Ovary (tissue), 7 donors: ENCODE measurements at regions not wholly inside any gene's neighbourhood (a gene's known extent, or its start where the extent isn't known, plus 50 kb on each side); places are given as distances from the start of the nearest gene placed in this dataset.

Experiments used
- DNase-seq, 5 donors: peaks; one replicate each; pipeline ENCODE4 v3.0.0-alpha.2; 2019 to 2020
- H3K27ac ChIP-seq, 2 donors: fragments of 200-600 bp; one replicate each; pipeline versions ENCODE4 v1.5.1 to v1.8.0; 2019 to 2022
- H3K27me3 ChIP-seq: fragments of 200-600 bp; one replicate; pipeline ENCODE4 v1.8.0; 2022
- H3K36me3 ChIP-seq: fragments of 200-600 bp; sonication (generic); one replicate; pipeline ENCODE4 v1.5.1; 2019
- H3K4me1 ChIP-seq: one replicate; pipeline ENCODE4 v1.8.1; 2013; ENCODE audit warnings: mild to moderate bottlenecking, moderate library complexity; ENCODE audit not compliant: insufficient read depth
- H3K4me3 ChIP-seq: fragments of 200-600 bp; sonication (generic); one replicate; pipeline ENCODE4 v1.5.1; 2017
- H3K9me3 ChIP-seq, 2 donors: fragments of 200-600 bp in 1 of 2; sonication (generic) in 1 of 2; one replicate each; pipeline versions ENCODE4 v1.5.1 to v1.8.1; 2013 to 2019; ENCODE audit warnings: mild to moderate bottlenecking in 1 of 2, moderate library complexity in 1 of 2
- EP300 ChIP-seq: sonication (generic); formaldehyde crosslinking; IDR thresholded peaks from one replicate; pipeline ENCODE4 v1.6.1; 2017; ENCODE audit warnings: antibody characterized with exemption
- POLR2A ChIP-seq: fragments of 450-650 bp; IDR thresholded peaks from one replicate; pipeline ENCODE4 v1.6.1; 2017; ENCODE audit warnings: antibody characterized with exemption, mild to moderate bottlenecking, moderate library complexity
- WGBS, 3 donors: extraction: QIAGEN DNeasy Blood & Tissue Kit in 1 of 3; methylation state at CpG; one replicate each; pipeline versions ENCODE4 v1.1.5 to v1.1.7; 2013 to 2017; 5-methylcytosine and 5-hydroxymethylcytosine counted together
- intact Hi-C, 4 donors: fragments of 100-400 bp; cut with DNase I; formaldehyde crosslinking; loops; one replicate each; pipeline versions ENCODE4 v1.11.0 to v1.15.1; 2022 to 2023
- TF ChIP-seq, protein P1 (sequence below), 3 donors: fragments of 450-650 bp in 2 of 3; fragments of 200-600 bp in 1 of 3; IDR thresholded peaks; one replicate each; pipeline versions ENCODE4 v1.5.1 to v1.8.0; 2016 to 2022; ENCODE audit warnings: antibody characterized with exemption in 3 of 3, mild to moderate bottlenecking in 1 of 3
- donor health status: DM: no; HTN: no; CAD: no; lungs with moderate emphysema.
- donor health status: DM: no; HTN: no; CAD: no.
- donor health status: Bipolar disorder and iron deficiency.
- donor health status: DM: no; HTN: no; CAD: no.
- donor health status: DM: yes; HTN: yes; CAD: no.

GRCh38 chr2:39515273-39515896, 78.3 kb upstream of the MAP4K3 start:
- no peak overlapping the region for H3K4me3 ChIP-seq
- intact Hi-C loops, result loop anchor here in 2 of 4 donors (10.0 kb wide), 2 partner anchors 81 to 131 kb away; partner anchors contain the start of gene MAP4K3 (in 1 of the 2)
- DNase-seq, result no peak
- H3K36me3 ChIP-seq, result no peaks in the 10 kb centered on the region
- no peaks in the 10 kb centered on the region for H3K9me3 ChIP-seq
- H3K4me1 ChIP-seq, result peaks cover 11% of the 10 kb centered on the region
- H3K27ac ChIP-seq, result no peak overlapping the region
- WGBS, 3 donors, result 80 to 89% (median 86%) methylated on average over 9 of the region's 9 CpGs
- TF ChIP-seq, protein P1, sequence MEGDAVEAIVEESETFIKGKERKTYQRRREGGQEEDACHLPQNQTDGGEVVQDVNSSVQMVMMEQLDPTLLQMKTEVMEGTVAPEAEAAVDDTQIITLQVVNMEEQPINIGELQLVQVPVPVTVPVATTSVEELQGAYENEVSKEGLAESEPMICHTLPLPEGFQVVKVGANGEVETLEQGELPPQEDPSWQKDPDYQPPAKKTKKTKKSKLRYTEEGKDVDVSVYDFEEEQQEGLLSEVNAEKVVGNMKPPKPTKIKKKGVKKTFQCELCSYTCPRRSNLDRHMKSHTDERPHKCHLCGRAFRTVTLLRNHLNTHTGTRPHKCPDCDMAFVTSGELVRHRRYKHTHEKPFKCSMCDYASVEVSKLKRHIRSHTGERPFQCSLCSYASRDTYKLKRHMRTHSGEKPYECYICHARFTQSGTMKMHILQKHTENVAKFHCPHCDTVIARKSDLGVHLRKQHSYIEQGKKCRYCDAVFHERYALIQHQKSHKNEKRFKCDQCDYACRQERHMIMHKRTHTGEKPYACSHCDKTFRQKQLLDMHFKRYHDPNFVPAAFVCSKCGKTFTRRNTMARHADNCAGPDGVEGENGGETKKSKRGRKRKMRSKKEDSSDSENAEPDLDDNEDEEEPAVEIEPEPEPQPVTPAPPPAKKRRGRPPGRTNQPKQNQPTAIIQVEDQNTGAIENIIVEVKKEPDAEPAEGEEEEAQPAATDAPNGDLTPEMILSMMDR (IDR thresholded peaks at IDR 0.05), result no peak
- H3K27me3 ChIP-seq, result no peaks in the 10 kb centered on the region

DNA sequence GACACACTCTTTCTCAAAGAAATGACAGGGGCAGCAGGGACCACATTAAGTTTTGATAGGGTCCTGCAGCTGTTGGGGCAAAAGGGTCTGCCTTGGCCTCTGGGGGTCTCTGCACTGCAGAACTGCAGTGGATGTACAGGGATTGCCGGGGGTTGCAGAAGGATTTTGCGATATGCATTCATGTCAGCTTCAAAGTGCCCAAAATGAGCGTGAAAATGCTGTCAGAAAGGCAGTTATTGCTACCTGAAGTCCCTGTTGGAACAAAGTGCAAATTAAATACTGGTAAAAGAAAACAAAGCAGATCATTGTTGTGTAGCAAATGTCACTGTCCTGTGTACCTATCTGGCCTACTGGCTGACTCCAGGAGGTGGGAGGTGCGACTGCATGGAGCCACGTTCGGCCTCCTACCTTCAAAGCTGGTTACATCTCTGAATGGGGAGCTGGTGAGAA, 78.8 kb upstream of the MAP4K3 start:
- no peaks in the 10 kb centered on the region for H3K9me3 ChIP-seq
- H3K36me3 ChIP-seq, result no peaks in the 10 kb centered on the region
- intact Hi-C loops, result loop anchor here in 2 of 4 donors (10.0 kb wide), 2 partner anchors 81 to 131 kb away; partner anchors contain the start of gene MAP4K3 (in 1 of the 2)
- no peak overlapping the region for H3K27ac ChIP-seq
- TF ChIP-seq POLR2A, result no peak
- no peak for TF ChIP-seq EP300
- TF ChIP-seq, protein P1 (IDR thresholded peaks at IDR 0.05), result no peak
- DNase-seq, result no peak
- no peaks in the 10 kb centered on the region for H3K27me3 ChIP-seq
- no peak overlapping the region for H3K4me3 ChIP-seq
- peaks cover 11% of the 10 kb centered on the region for H3K4me1 ChIP-seq
- 84 to 88% (median 87%) methylated on average over 6 of the region's 6 CpGs for WGBS, 3 donors

DNA sequence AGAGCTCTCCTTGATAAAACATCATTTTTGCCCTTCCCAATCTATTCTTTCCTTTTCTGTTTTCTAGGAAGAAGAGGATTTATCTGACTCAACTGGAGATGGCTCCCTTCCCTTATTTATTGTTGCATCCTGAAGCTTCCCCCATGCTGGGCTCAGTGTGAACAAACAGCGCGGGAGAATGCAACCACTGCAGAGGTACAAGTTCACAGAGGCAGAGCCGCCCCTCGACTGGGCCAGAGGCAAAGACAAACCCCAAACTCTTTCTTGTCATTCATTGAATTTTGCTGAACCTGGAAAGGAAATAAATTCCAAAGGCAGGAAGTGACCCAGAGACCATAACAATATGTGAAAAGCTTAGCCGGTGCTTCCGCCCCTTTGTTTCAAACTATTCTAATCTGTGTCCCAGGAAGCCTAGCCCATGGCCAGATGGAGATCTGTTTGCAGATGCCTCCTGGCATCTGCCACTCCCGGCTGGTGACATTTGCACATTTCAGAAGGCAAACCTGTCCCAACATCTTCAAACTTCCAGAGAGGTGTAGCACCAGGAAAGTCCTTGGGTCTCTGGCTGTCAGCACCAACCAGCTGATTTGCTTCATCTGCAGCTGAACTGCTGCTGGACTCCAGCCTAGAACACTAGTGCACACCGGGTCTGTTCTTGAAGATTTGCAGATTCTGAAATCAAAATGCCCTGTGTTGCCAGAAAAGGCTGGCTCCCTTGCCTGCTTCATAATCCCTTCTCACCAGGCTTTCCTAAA, 79.4 kb upstream of the MAP4K3 start:
- intact Hi-C loops, result loop anchor here in 2 of 4 donors (10.0 kb wide), 2 partner anchors 82 to 132 kb away; partner anchors contain the start of gene MAP4K3 (in 1 of the 2)
- Histone ChIP-seq H3K27me3 (no peaks in the 10 kb centered on the region), H3K36me3 (no peaks in the 10 kb centered on the region), H3K9me3 (no peaks in the 10 kb centered on the region), H3K4me1 (peaks cover 6% of the 10 kb centered on the region), H3K27ac (no peak overlapping the region), H3K4me3 (no peak overlapping the region)
- 47 to 54% (median 52%) methylated on average over 8 of the region's 8 CpGs for WGBS, 3 donors
- TF ChIP-seq EP300 (no peak), POLR2A (no peak)
- TF ChIP-seq, protein P1 (IDR thresholded peaks at IDR 0.05), result no peak
- peak in 4 of 5 donors; percentile 32 to 62 (median 51) for DNase-seq

GRCh38 chr2:39517102-39517436, 80.0 kb upstream of the MAP4K3 start:
- Histone ChIP-seq H3K4me1 (peaks cover 4% of the 10 kb centered on the region), H3K27ac (no peak overlapping the region), H3K4me3 (no peak overlapping the region), H3K9me3 (no peaks in the 10 kb centered on the region), H3K27me3 (no peaks in the 10 kb centered on the region), H3K36me3 (no peaks in the 10 kb centered on the region)
- intact Hi-C loops, result loop anchor here in 2 of 4 donors (10.0 kb wide), 2 partner anchors 82 to 132 kb away; partner anchors contain the start of gene MAP4K3 (in 1 of the 2)
- TF ChIP-seq, protein P1 (IDR thresholded peaks at IDR 0.05), result no peak
- TF ChIP-seq EP300 (no peak), POLR2A (no peak)
- no peak for DNase-seq
- WGBS, 3 donors, result 52 to 54% (median 53%) methylated on average over 2 of the region's 2 CpGs
